Fibroblast of villous mesenchyme (primary cell): ENCODE measurements at regions not wholly inside any gene's neighbourhood (a gene's known extent, or its start where the extent isn't known, plus 50 kb on each side); places are given as distances from the start of the nearest gene placed in this dataset.

ENCODE experiments used
- DNase-seq: peaks from one replicate; pipeline ENCODE4 v3.0.0-alpha.2; 2010; ENCODE audit warnings: low read depth
- H3K4me3 ChIP-seq: 2 replicates; pipeline ENCODE4 v1.5.1; 2011; ENCODE audit warnings: low read depth, mild to moderate bottlenecking, low read length
- CTCF ChIP-seq: IDR thresholded peaks from 2 replicates; pipeline ENCODE4 v1.5.1; 2012; ENCODE audit warnings: low read depth, mild to moderate bottlenecking, low read length; ENCODE audit not compliant: insufficient read depth

- no peak for TF ChIP-seq CTCF
- no peak overlapping the region for H3K4me3 ChIP-seq
- no peak for DNase-seq
Observed at GRCh38 chr3:59121346-59122144, 71.7 kb upstream of the CFAP20DC start.

- H3K4me3 ChIP-seq, result no peak overlapping the region
- no peak for TF ChIP-seq CTCF
- no peak for DNase-seq
Observed at GRCh38 chr3:59118928-59119327, 69.1 kb upstream of the CFAP20DC start.

GRCh38 chr3:59117396-59117795, 67.6 kb upstream of the CFAP20DC start:
- no peak for DNase-seq
- TF ChIP-seq CTCF, result no peak
- no peak overlapping the region for H3K4me3 ChIP-seq

- H3K4me3 ChIP-seq, result no peak overlapping the region
- no peak for DNase-seq
- TF ChIP-seq CTCF, result no peak
Observed at GRCh38 chr3:59116233-59116537, 66.4 kb upstream of the CFAP20DC start.

GRCh38 chr3:59115364-59116232, 65.8 kb upstream of the CFAP20DC start:
- H3K4me3 ChIP-seq, result peak overlapping the region; percentile 5
- DNase-seq, result no peak
- TF ChIP-seq CTCF, result no peak

- no peak for TF ChIP-seq CTCF
- DNase-seq, result peak; percentile 18
- no peak overlapping the region for H3K4me3 ChIP-seq
Observed at GRCh38 chr3:59107856-59108815, 58.3 kb upstream of the CFAP20DC start.
